HUES6 (cell line): ENCODE measurements at regions not wholly inside any gene's neighbourhood (a gene's known extent, or its start where the extent isn't known, plus 50 kb on each side); places are given as distances from the start of the nearest gene placed in this dataset.

Experiments used
- H3K27ac ChIP-seq: 2 replicates; pipeline ENCODE4 v1.7.0; 2013; ENCODE audit warnings: low read depth, mild to moderate bottlenecking, low read length, inconsistent platforms
- H3K27me3 ChIP-seq: 2 replicates; pipeline ENCODE4 v1.6.1; 2013; ENCODE audit warnings: low read length; ENCODE audit not compliant: control insufficient read depth, insufficient read depth
- H3K36me3 ChIP-seq: 2 replicates; pipeline ENCODE4 v1.6.1; 2013; ENCODE audit warnings: low read length; ENCODE audit not compliant: control insufficient read depth, insufficient read depth
- H3K4me1 ChIP-seq: 2 replicates; pipeline ENCODE4 v1.6.1; 2013; ENCODE audit warnings: low read length; ENCODE audit not compliant: control insufficient read depth, insufficient read depth
- H3K4me3 ChIP-seq: 2 replicates; pipeline ENCODE4 v1.5.1; 2013; ENCODE audit warnings: low read depth, low read length
- H3K9ac ChIP-seq: one replicate; pipeline ENCODE4 v1.6.1; 2013; ENCODE audit warnings: mild to moderate bottlenecking, low read length
- H3K9me3 ChIP-seq: 2 replicates; pipeline ENCODE4 v1.6.1; 2013; ENCODE audit warnings: low read depth, low read length; ENCODE audit not compliant: control insufficient read depth, insufficient read depth

GRCh38 chr14:30218907-30219306, 291.3 kb upstream of the PRKD1 start:
- Histone ChIP-seq H3K36me3 (no peaks in the 10 kb centered on the region), H3K9ac (no peak overlapping the region), H3K27me3 (no peaks in the 10 kb centered on the region), H3K4me1 (no peaks in the 10 kb centered on the region), H3K27ac (no peak overlapping the region), H3K4me3 (no peak overlapping the region), H3K9me3 (no peaks in the 10 kb centered on the region)

GRCh38 chr14:30221546-30221945, 293.9 kb upstream of the PRKD1 start:
- no peak overlapping the region for H3K27ac ChIP-seq

GRCh38 chr14:30223385-30223785, 295.7 kb upstream of the PRKD1 start:
- Histone ChIP-seq H3K4me1 (no peaks in the 10 kb centered on the region), H3K9me3 (no peaks in the 10 kb centered on the region)

More at GRCh38 chr14:30221546-30221945, 293.9 kb upstream of the PRKD1 start:
- Histone ChIP-seq H3K9ac (no peak overlapping the region), H3K4me1 (no peaks in the 10 kb centered on the region), H3K27me3 (no peaks in the 10 kb centered on the region), H3K36me3 (no peaks in the 10 kb centered on the region), H3K9me3 (no peaks in the 10 kb centered on the region), H3K4me3 (no peak overlapping the region)

GRCh38 chr14:30223966-30224365, 296.3 kb upstream of the PRKD1 start:
- Histone ChIP-seq H3K4me3 (no peak overlapping the region), H3K9ac (no peak overlapping the region), H3K27ac (no peak overlapping the region), H3K9me3 (no peaks in the 10 kb centered on the region), H3K4me1 (no peaks in the 10 kb centered on the region), H3K36me3 (no peaks in the 10 kb centered on the region), H3K27me3 (no peaks in the 10 kb centered on the region)

More at GRCh38 chr14:30223385-30223785, 295.7 kb upstream of the PRKD1 start:
- H3K9ac ChIP-seq = no peak overlapping the region
- no peak overlapping the region for H3K27ac ChIP-seq
- no peaks in the 10 kb centered on the region for H3K27me3 ChIP-seq
- no peaks in the 10 kb centered on the region for H3K36me3 ChIP-seq
- no peak overlapping the region for H3K4me3 ChIP-seq

- H3K4me1 ChIP-seq = no peaks in the 10 kb centered on the region
- H3K4me3 ChIP-seq = no peak overlapping the region
- H3K27me3 ChIP-seq = no peaks in the 10 kb centered on the region
- no peaks in the 10 kb centered on the region for H3K9me3 ChIP-seq
- no peak overlapping the region for H3K27ac ChIP-seq
- H3K36me3 ChIP-seq = no peaks in the 10 kb centered on the region
- no peak overlapping the region for H3K9ac ChIP-seq
These were observed 297.5 kb upstream of the PRKD1 start for GRCh38 chr14:30225176-30225575.

GRCh38 chr14:30227436-30227835, 299.8 kb upstream of the PRKD1 start:
- no peaks in the 10 kb centered on the region for H3K4me1 ChIP-seq
- no peaks in the 10 kb centered on the region for H3K36me3 ChIP-seq
- H3K27ac ChIP-seq = no peak overlapping the region
- H3K27me3 ChIP-seq = no peaks in the 10 kb centered on the region
- no peak overlapping the region for H3K9ac ChIP-seq
- H3K9me3 ChIP-seq = no peaks in the 10 kb centered on the region
- no peak overlapping the region for H3K4me3 ChIP-seq

GRCh38 chr14:30227876-30228275, 300.2 kb upstream of the PRKD1 start:
- H3K9me3 ChIP-seq = no peaks in the 10 kb centered on the region
- no peaks in the 10 kb centered on the region for H3K27me3 ChIP-seq
- H3K27ac ChIP-seq = no peak overlapping the region
- no peaks in the 10 kb centered on the region for H3K36me3 ChIP-seq
- no peak overlapping the region for H3K4me3 ChIP-seq
- no peak overlapping the region for H3K9ac ChIP-seq
- H3K4me1 ChIP-seq = no peaks in the 10 kb centered on the region

- Histone ChIP-seq H3K9me3 (no peaks in the 10 kb centered on the region), H3K4me3 (no peak overlapping the region), H3K27me3 (no peaks in the 10 kb centered on the region), H3K27ac (no peak overlapping the region), H3K9ac (no peak overlapping the region), H3K36me3 (no peaks in the 10 kb centered on the region), H3K4me1 (no peaks in the 10 kb centered on the region)
These were observed 303.1 kb upstream of the PRKD1 start for GRCh38 chr14:30230719-30231118.

GRCh38 chr14:30234966-30235365, 307.3 kb upstream of the PRKD1 start:
- H3K9ac ChIP-seq = no peak overlapping the region
- peaks cover 2% of the 10 kb centered on the region; the same call in 1 of the 2 replicates for H3K4me1 ChIP-seq
- no peak overlapping the region for H3K27ac ChIP-seq
- no peak overlapping the region for H3K4me3 ChIP-seq
- no peaks in the 10 kb centered on the region for H3K36me3 ChIP-seq
- H3K9me3 ChIP-seq = no peaks in the 10 kb centered on the region
- no peaks in the 10 kb centered on the region for H3K27me3 ChIP-seq

- no peak overlapping the region for H3K4me3 ChIP-seq
These were observed 307.8 kb upstream of the PRKD1 start for GRCh38 chr14:30235485-30235884.

GRCh38 chr14:30238936-30239335, 311.3 kb upstream of the PRKD1 start:
- Histone ChIP-seq H3K4me3 (no peak overlapping the region), H3K9me3 (no peaks in the 10 kb centered on the region), H3K36me3 (no peaks in the 10 kb centered on the region), H3K27ac (no peak overlapping the region), H3K27me3 (no peaks in the 10 kb centered on the region), H3K4me1 (peaks cover 6% of the 10 kb centered on the region; the same call in 1 of the 2 replicates), H3K9ac (no peak overlapping the region)

More at GRCh38 chr14:30235485-30235884, 307.8 kb upstream of the PRKD1 start:
- Histone ChIP-seq H3K27ac (no peak overlapping the region), H3K36me3 (no peaks in the 10 kb centered on the region), H3K27me3 (no peaks in the 10 kb centered on the region), H3K9me3 (no peaks in the 10 kb centered on the region), H3K4me1 (peaks cover 3% of the 10 kb centered on the region; the same call in 1 of the 2 replicates), H3K9ac (no peak overlapping the region)

- H3K4me1 ChIP-seq = peaks cover 6% of the 10 kb centered on the region; the same call in 1 of the 2 replicates
- no peaks in the 10 kb centered on the region for H3K36me3 ChIP-seq
- H3K27me3 ChIP-seq = no peaks in the 10 kb centered on the region
- no peak overlapping the region for H3K4me3 ChIP-seq
- H3K27ac ChIP-seq = no peak overlapping the region
- H3K9ac ChIP-seq = no peak overlapping the region
- H3K9me3 ChIP-seq = no peaks in the 10 kb centered on the region
These were observed 312.4 kb upstream of the PRKD1 start for GRCh38 chr14:30240018-30240417.
